GM18502 (cell line): ENCODE measurements at regions not wholly inside any gene's neighbourhood (a gene's known extent, or its start where the extent isn't known, plus 50 kb on each side); places are given as distances from the start of the nearest gene placed in this dataset.

Experiments used
- ATAC-seq: cut with Tn5 transposase; IDR thresholded peaks from one replicate; pipeline ENCODE4 v1.9.1; 2021; ENCODE audit warnings: mild to moderate bottlenecking; ENCODE audit not compliant: unreplicated experiment, poor library complexity

DNA sequence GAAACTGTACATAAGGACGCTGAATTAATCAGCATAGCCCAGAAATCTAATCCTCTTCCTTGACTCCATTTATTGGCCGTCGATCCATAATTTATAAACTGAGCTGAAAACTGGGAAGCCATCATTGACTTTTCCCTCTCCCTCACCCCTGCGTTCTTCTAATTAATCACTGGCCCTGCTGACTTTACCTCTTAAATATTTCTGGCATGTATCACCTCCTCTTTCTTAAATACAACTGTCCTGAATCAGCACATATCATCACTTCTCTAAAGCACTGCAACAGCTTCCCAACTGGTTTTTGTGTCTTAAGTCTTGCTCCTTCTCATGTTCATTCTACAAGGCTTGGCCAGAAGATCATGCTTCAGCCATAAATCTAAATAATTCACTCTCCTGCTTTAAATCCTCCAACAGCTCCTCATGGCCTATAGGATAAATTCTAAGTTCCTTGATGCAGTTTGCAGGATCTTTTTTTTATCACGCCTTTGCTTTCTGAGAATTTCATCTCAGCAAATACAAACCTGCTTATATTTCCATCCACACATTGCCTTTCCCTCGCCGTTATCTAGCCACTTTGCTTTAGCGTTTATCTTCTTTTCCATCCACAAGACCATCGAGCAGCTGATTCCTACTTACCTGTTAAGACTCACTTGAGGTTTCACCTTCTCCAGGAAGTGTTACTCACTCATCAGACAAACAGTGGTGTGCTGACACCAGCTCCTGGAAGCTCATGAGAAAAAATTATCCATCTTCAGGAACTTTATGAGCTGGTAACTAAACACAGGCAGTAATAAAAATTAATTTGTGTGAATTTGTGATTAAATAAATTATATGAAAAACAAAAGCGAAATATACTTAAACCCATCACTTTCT, 295.6 kb upstream of the FLRT2 start:
- ATAC-seq: no peak

DNA sequence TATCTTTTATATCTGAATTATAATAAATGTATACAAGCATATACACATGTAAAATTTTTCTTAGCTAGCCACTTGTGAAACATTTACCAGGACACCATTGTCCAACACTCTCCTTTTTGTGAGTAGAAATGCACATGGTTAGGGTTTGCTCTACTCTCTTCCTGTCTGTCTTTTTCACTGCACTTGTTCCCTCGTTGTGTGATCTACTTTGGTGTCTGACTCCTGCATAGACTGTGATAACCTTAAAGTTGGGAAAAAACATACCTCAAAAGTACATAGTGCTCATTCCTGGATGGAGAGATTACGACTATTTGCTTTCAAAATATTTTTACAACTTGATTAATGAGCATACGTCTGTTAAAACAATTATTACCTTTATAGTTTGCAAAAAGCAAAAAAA, 294.1 kb upstream of the FLRT2 start:
- no peak for ATAC-seq

DNA sequence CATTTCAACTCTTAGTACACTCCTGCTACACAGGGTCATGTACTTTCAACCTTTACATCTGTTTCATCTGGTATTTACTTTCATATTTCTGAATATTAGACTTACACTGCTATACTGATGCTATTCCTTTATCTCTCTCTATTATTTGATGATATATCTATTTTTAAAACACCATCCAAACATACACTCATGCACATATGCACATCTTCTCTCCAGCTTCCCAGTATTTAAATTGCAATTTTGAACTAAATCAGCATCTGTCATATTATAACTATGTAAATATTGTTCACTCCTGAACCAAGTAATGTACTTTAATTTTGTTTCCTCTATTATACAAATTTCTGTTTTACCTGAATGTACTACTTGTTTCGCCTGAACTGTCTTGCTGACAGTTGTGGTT, 293.6 kb upstream of the FLRT2 start:
- ATAC-seq: no peak

DNA sequence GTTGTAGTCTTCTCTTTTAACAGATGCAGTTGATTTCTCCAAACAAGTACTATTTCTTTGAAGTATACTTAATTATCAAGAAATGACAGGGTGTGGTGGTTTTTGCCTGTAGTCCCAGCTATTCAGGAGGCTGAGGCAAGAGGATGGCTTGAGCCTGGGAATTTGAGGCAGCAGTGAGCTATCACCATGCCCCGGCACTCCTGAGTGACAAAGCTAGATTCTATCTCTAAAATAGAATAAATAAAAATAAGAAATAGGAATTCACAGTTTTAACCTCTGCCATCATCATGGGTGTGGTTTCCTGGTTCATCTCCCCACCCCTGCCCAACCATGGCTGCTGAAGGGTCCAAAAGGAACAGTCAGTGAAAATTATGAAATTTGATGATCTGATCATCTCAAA, 290.2 kb upstream of the FLRT2 start:
- ATAC-seq: no peak

DNA sequence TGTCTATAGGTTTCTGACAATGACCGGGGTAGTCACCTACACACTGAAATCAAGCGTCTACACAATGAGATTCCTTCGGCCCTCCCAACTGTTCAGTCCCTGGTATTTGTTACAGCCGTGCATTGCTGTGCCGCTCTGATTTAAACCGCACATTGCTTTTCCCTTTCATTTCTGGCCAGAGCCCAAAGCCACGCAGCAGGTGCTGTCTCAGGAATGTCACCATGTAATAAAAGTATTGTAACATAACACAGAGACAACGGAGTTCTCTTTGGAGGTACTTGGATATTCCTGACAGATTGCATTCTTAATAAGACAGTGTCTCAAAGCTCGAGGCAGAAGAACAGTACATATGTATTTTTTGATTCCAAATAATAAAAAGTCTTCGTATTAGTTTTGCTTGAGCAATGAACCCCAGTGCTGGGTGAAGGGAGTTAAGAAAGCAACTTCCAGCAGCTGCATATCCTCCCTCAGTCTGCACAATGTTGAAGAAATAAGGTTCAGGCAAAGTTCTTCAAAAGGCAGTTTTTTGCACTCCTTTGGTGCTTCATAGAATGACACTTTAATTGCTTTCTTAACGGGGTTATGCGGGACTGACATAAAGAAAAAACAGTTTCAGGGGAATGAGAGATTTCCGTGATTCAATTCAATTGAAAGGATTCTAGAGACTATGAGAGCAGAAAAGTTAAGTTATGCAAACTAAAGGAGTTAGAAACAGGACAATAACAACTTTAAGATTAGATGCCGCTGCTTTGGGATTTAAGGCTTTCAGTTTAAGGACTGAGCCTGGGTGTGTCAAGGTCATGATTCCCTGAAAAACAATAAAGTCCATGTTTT, 288.7 kb upstream of the FLRT2 start:
- no peak for ATAC-seq

DNA sequence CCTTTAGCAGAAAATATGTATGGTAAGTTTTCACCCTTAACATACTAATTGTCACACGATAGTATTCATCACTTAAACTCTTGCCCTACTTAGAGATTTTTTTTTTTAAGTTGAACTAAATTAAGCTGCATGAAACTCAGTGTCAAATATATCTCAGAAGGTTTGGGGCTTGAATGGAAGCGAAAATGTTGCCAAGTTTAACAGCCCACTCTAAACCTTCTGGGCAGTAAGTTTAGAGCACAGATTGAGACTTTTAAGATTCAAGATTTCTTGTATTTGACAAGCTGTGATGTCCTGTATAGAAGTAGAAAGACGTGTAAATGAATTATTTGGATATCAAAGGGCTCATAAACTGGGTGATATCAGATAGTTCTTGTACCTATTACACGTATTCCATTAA, 287.3 kb upstream of the FLRT2 start:
- no peak for ATAC-seq

DNA sequence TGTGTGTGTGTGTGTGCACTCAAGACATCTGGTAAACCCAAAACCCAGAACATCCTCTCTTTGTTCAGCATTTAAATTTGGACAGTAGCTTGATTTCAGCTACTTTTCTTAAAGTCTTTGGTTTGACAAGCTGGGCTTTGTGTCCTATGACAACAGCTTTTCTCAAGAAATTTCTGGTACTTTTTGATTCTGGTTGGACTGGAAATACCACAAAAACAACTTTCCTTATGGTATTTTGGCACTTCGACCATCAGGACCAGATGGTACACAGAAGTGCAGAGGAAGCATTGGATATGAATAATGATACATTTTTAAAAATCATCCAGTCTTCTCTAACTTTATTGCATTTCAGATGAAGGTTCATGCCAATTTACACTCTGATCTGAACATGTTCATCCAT, 286.6 kb upstream of the FLRT2 start:
- no peak for ATAC-seq

DNA sequence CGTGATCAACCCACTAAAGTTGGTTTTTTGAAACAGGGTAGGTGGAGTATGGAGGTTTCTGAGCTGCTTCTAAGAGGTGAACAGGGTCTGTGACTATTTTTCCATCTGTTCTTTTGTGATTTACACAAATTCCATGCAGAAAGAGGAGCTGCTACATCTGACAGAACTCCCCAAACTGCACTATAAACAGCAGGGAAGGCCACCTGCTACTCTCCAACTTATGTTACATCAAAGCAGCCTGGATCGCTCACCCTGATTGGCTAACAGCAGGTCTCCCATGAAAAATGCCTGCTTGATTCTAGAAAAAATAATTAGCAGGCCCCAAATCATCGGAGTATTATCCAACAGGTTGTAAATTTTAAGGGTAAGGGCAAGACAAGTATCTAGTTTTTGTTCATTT, 282.9 kb upstream of the FLRT2 start:
- ATAC-seq: no peak

DNA sequence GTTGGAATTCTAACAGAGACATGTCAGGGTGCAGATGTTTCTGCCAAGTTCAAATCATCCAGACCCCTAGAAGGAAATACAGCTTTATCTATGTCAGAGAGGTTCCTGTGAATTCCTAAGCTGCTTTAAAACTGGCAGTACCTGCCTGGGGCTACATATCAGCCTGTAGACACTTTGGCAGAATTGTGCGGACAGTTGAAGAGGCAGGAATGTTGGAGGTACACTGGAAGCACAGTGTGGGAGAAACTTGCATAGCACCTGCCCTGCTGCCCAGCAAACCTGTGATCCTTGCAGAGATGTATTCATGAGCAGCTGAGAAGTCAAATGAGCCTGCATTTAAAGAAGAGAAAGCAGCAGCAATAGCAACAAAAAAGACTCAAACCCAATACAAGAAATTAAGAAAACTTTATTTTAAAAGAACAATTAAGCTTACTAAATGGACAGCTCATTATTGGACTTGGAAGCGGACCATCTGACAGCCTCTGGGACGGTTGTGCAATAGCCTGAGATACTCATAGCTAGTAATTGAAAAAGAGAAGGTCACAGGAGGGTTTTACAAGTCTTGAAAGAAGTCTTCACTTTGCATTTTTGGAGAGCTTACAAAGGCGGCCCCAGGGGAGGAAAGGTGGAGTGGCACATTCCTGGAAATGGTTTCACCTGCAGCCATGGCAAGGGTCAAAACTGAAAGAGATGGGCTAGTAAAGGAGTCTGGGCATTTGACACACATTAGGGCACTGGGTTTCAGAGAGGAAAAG, 280.9 kb upstream of the FLRT2 start:
- no peak for ATAC-seq

DNA sequence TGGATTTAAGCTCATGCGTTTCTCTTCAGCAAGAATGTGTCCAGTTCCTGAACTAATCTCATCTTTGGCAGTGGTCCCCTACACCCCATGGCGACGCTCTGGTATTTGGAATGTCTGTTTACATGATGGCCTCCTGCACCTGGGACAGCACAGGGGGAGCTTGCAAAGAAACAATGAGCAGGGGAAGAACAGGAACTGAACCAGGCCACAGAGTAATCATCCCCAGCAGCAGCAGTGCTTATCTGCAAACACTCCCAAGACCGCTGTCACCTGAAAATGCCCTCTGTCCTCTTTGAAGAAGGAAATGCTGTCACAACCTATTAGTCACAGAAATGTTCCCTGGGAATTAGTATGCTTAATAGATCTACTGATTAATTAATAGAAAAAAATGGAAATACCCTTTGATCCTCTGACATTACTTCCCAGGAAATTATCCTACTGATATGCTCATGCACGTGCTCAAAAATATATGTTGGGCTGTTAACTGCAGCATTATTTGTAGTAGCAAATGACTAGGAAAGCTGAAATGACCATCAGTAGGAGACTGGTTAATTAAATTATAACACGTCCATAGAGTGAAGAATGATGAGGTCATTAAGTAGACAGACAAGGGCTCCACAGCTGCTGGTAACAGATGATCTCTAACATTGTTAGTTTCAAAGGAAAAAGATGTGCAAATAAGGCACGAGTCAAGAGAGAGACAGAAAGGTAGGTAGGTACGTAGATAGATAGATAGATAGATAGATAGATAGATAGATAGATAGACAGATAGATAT, 279.3 kb upstream of the FLRT2 start:
- ATAC-seq: no peak

DNA sequence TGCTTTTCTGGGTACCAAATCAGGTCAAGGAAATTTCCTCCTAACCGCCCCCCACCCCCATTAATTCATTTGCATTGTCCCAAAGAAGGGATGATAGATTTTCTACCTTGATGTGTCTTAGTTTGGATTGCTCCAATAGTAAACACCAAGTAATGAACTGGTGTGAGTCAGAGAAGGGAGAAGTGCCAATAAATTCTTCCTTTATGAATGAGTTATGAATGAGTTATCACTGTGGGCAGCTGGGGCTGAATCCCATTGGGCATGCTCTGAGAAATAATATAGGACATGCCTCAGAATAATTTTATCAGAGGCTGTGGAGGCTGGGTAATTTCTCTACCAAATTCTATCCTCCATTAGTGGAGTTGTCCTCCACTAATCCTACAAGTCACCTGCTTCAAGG, 277.9 kb upstream of the FLRT2 start:
- ATAC-seq: no peak

DNA sequence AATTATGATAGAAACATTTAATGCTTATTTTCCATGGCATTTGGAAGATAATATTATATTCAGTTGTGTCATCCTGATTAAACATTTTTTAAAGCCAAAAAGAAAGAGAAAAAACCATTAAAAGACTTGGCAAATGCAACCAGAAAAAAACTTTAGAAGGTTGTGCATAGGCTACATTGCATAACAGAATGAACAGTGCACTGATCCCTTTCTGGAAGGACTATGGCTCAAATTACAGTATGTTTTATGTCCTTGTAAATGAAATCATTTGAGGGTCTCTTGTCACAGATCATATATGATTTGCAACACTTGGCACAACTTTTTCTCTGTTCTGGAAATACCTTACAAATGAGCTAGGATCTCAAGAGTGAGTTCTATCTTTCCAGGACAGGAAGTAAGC, 275.2 kb upstream of the FLRT2 start:
- no peak for ATAC-seq

DNA sequence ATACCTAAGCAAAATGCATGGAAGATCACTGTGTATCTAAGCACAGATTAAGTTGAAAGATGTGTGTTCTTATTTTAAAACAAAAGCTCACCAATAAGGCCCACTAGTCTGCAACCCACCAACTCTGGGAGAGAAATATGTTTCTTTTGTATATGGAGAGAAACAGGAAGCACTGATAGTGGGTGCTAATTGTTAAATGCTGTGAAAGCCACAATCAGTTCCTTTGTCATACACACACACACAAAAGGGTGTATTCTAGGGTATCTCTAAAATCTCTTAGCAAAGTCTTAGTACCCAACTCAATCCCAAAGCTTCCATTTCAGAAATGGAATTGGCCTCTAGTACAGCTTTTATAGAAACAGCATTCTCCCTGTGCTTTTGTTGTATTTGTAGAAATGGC, 272.7 kb upstream of the FLRT2 start:
- ATAC-seq: no peak

DNA sequence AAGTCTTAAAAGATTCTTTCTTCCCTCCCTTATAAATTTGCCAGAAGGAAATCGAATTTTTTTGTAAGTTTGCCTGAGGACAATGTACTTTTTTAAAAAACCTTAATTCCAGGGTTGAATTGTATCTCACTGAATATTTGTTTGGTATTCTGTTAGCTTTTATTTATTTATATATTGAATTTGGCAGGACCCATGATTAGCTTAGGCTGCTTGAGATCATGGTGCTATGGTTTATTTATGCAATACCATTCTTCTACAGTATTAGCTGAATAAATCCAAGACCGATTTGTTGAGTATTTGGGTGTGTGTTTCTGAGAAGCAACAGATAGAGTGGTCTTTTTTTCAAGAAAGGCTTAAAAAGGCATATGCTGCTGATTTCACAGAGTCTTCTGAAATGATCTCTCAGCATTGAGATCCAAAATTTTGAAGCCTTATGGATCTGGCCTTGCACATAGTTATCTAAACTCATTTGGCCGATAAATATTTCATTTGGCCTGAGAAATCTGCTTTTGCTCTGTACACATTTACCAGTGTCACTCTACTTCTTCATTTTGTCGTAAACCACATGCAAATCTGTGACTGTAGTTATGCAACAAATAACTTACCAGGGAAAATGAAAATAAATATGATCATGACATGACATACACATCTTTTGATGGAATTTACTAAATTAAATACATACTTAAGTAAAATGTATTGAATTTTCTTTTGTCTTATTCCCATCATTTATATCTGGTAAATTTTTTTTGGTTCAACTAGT, 265.8 kb upstream of the FLRT2 start:
- no peak for ATAC-seq

DNA sequence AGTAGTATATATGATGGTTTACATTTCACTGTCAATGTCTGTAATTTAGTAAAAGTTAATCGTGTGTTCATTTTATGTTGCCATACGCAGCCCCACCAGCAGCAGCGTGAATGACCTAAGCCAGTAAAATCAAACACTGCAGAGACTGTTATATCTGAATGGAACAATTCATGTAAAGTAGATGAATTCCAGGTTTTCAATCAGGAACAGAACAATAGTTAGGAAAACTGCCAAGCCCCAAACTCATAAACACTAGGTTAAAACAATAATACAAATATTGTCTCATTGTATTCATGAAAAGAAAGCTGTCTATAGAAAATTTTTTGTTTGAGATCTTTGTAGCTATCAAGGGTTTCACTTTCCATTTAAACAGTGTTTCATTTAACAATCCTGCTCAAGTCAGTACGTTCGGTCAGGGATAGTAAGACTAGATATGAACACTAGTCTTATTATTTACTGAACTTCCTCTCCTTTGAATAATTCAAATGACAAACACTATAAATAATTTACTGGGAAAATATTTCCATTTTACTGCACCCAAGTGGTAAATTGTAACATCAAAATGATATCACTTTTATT, 256.8 kb upstream of the FLRT2 start:
- ATAC-seq: no peak

DNA sequence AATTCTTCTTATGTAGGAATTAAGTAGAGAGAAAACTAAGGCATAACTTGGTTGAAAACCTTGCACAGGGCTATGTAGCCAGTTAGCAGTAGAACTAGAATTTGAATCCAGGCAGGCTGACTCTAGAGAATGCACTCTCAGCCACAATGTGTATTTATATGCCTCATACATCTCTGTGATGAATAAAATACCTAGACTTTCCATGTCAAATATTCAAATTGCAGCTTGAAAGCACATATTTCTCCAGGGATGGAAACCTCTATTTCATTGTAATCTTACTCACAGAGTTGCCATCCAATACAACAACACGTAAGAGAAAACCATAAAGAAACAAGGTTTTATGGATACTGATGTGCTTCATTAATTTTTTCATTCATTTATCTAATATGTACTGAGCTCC, 256.0 kb upstream of the FLRT2 start:
- ATAC-seq: no peak

DNA sequence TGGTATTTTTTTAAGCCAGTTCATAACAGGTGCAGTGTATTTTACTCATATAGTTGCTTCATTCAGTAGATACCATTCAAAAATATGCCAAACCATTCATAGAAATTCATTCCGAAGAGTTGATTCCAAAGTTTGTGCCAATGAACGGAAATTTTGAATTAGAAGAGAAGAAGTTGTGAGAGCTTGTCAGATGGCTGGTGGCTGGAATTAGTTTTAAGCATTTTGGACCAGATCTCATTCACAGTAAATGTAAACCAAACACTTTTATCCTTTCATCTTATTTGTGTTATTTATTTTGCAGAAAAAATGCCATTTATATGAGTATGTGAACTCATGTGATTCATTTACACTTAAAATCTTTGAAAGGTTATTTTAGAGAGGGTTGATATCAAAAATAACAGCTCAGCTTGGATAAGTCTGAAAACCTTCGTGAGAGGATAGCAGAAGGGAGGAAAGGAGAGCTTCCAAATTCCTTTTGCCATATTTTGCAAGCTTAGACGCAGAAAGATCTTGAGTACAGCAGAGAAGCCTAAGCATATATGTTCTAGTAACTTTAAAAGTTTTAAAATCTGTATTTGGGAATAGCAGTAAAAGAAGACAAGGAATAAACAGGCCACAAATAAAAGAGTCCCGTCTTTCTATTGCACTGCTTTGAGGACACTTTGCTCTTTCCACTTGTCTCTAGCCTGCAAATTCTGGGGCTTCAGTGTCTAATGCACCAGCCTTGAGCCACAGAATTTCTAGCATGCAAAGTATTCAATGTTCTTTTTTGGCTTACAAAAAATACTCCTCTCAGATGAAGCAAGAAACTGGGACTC, 253.6 kb upstream of the FLRT2 start:
- no peak for ATAC-seq

DNA sequence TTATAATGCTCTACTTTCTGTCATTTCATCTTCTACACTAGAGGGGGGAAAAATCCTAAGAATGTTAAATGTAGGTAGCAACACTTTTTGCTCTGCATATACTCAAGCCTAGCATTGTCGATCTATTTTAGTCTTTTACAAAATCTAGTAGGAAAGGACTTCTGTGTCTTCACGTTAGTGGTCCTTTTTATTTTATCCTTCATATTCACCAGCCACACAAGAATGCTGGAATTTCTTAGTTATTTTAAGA, 253.0 kb upstream of the FLRT2 start:
- ATAC-seq: no peak

DNA sequence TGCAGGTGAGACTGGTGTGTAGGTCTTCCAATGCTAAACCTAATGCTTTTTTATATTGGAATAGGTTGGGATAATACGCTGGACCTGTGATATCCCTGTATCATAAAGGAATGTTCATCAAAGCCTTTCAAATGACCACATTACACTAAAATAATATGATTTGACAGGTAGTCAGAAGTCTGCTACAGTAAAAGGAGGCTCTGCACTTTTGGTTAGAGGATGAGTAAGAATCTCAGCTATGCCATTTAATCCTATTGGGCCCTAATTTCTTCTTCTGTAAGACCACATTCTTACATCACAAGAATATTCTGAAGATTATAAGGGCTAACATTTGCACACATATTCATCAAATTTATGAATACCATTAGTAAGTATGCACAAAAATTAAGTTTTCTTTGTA, 250.5 kb upstream of the FLRT2 start:
- no peak for ATAC-seq
